Activated CD8-positive, alpha-beta T cell treated with anti-CD3 and anti-CD28 coated beads, Interleukin-2, amount 10 ng/mL, durations not matched to agents 7 days and 5 days (primary cell): ENCODE measurements at regions not wholly inside any gene's neighbourhood (a gene's known extent, or its start where the extent isn't known, plus 50 kb on each side); places are given as distances from the start of the nearest gene placed in this dataset.
"Not testable (repeated sequence)": the region's sequence is repeated elsewhere in the genome, so short reads cannot be mapped to it uniquely, and the experiment has no call there.

Experiments used
- ATAC-seq: fragments of 150-1000 bp; cut with Tn5 transposase; one replicate; pipeline ENCODE4 v1.10.0; 2021; ENCODE audit warnings: moderate library complexity
- CTCF ChIA-PET: fragments of 350-600 bp; sonication (Branson Sonifier 250); formaldehyde crosslinking; loops from one replicate; lab custom pipeline; 2021; ENCODE audit warnings: antibody characterized with exemption; lab: Charles Lee
- POLR2A ChIA-PET: fragments of 350-600 bp; sonication (Branson Sonifier 250); formaldehyde crosslinking; loops from one replicate; lab custom pipeline; 2021; ENCODE audit warnings: antibody characterized with exemption; lab: Charles Lee
- DNase-seq: peaks from one replicate; pipeline ENCODE4 v3.0.0-alpha.2; 2020
- H3K27ac Mint-ChIP-seq: one replicate; pipeline ENCODE4 v1.8.0; 2021; ENCODE audit warnings: mild to moderate bottlenecking, mixed read lengths
- H3K27me3 Mint-ChIP-seq: one replicate; pipeline ENCODE4 v1.8.0; 2021; ENCODE audit warnings: low read depth, mixed read lengths
- H3K36me3 Mint-ChIP-seq: one replicate; pipeline ENCODE4 v1.8.0; 2021; ENCODE audit warnings: low read depth, mixed read lengths
- H3K4me1 Mint-ChIP-seq: one replicate; pipeline ENCODE4 v1.8.0; 2021; ENCODE audit warnings: low read depth, mixed read lengths
- H3K4me3 Mint-ChIP-seq: one replicate; pipeline ENCODE4 v1.8.0; 2021; ENCODE audit warnings: mild to moderate bottlenecking, mixed read lengths
- H3K9me3 Mint-ChIP-seq: one replicate; pipeline ENCODE4 v1.8.0; 2022; ENCODE audit warnings: mixed read lengths; ENCODE audit not compliant: insufficient read depth

DNA sequence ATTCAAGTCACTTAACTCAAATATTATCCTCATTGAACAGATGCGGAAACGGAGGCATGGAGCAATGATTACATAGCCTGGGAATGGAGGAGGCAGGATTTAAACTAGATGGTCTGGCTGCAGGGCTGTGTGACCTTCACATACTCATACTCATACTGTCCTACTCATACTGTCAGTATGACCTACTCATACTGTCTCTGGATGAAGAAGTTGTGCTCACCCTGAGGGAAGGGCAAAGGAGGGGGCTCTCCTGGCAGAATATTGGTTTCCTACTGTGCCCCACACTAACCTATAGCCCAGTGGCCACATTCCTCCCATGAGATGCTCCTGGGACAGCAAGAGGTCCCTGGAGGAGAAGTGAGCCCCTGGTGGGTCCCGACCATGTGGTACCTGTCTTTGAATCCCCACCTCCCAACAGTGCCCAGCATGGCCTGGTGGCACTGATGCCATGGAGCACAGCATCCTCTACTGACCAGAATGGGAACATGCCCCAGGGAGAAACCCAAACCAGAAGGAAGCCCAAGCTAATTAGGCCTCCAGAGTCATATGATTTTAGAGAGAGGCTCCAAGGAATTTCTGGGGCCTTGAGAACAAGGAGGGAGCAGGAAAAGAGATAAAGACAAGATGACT, 197.3 kb upstream of the SDK2 start:
- no peak for DNase-seq
- ChIA-PET CTCF (interaction anchor here (1.2 kb wide), 1 partner anchor 151 kb away, joined by 3 read pairs; no protein-coding TSS in a partner anchor), POLR2A (no interaction called here)
- ATAC-seq, result no peak
- no peak overlapping the region for H3K27ac Mint-ChIP-seq
- H3K27me3 Mint-ChIP-seq, result peaks cover 2% of the 10 kb centered on the region
- no peaks in the 10 kb centered on the region for H3K4me1 Mint-ChIP-seq
- no peaks in the 10 kb centered on the region for H3K9me3 Mint-ChIP-seq
- no peaks in the 10 kb centered on the region for H3K36me3 Mint-ChIP-seq
- H3K4me3 Mint-ChIP-seq, result no peak overlapping the region

DNA sequence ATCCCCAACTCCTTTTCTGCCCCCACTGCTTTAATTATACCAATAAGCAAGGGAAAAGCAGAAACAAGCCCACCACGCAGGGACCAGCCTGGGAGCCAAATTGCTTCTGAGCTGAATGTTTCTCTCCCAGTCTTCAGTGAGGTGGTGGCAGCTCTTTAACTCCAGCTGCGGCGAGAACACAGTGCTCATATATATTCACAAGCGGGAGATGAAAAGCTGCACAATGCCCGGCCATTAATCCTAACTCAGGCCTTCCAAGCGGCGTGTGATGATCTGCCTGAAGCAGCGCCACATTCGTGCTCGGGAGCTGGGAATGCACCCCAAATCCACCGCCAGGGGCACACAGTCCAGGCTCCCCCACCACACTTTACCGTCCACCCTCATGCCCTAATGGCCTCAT, 203.7 kb upstream of the SDK2 start:
- Mint-ChIP-seq H3K36me3 (no peaks in the 10 kb centered on the region), H3K9me3 (no peaks in the 10 kb centered on the region), H3K4me1 (no peaks in the 10 kb centered on the region), H3K4me3 (no peak overlapping the region), H3K27me3 (no peaks in the 10 kb centered on the region), H3K27ac (no peak overlapping the region)
- ATAC-seq (no peak), DNase-seq (no peak)
- CTCF ChIA-PET, result interaction anchor here (0.9 kb wide), 1 partner anchor 242 kb away, joined by 3 read pairs; no protein-coding TSS in a partner anchor
- POLR2A ChIA-PET, result no interaction called here

GRCh38 chr17:73850426-73850825, 206.2 kb upstream of the SDK2 start:
- POLR2A ChIA-PET, result no interaction called here
- H3K27me3 Mint-ChIP-seq, result no peaks in the 10 kb centered on the region
- no peak overlapping the region for H3K4me3 Mint-ChIP-seq
- H3K4me1 Mint-ChIP-seq, result no peaks in the 10 kb centered on the region
- ATAC-seq (no peak), DNase-seq (no peak)
- no peak overlapping the region for H3K27ac Mint-ChIP-seq
- CTCF ChIA-PET, result no interaction called here
- H3K36me3 Mint-ChIP-seq, result no peaks in the 10 kb centered on the region
- peaks cover 5% of the 10 kb centered on the region for H3K9me3 Mint-ChIP-seq

DNA sequence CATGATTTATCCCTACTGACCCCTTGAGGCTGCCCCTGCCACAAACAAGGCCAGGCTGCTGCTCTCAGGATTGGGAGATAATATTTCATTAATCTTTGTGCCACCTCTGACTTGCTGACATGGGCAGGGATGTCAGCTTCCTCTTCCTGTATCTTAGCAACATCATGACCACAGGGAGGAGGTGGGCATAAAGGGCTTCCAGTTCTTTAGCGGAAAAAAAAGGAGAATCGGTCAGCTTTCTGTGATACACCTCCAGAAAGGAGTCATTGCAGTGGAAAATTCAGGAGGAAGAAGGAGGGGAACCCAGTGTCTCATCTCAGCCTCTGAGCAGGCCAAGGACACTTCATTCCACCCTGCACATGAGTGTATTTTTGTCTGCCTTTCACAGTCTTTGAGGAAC, 206.8 kb upstream of the SDK2 start:
- Mint-ChIP-seq H3K36me3 (no peaks in the 10 kb centered on the region), H3K4me3 (no peak overlapping the region), H3K27me3 (no peaks in the 10 kb centered on the region), H3K4me1 (no peaks in the 10 kb centered on the region), H3K27ac (no peak overlapping the region), H3K9me3 (peaks cover 5% of the 10 kb centered on the region)
- CTCF ChIA-PET, result no interaction called here
- ATAC-seq (no peak), DNase-seq (no peak)
- POLR2A ChIA-PET, result no interaction called here

GRCh38 chr17:73851921-73852320, 207.7 kb upstream of the SDK2 start:
- no peaks in the 10 kb centered on the region for H3K36me3 Mint-ChIP-seq
- peaks cover 5% of the 10 kb centered on the region for H3K9me3 Mint-ChIP-seq
- no peaks in the 10 kb centered on the region for H3K4me1 Mint-ChIP-seq
- DNase-seq (no peak), ATAC-seq (no peak)
- ChIA-PET CTCF (no interaction called here), POLR2A (no interaction called here)
- H3K4me3 Mint-ChIP-seq, result no peak overlapping the region
- H3K27me3 Mint-ChIP-seq, result no peaks in the 10 kb centered on the region
- no peak overlapping the region for H3K27ac Mint-ChIP-seq

DNA sequence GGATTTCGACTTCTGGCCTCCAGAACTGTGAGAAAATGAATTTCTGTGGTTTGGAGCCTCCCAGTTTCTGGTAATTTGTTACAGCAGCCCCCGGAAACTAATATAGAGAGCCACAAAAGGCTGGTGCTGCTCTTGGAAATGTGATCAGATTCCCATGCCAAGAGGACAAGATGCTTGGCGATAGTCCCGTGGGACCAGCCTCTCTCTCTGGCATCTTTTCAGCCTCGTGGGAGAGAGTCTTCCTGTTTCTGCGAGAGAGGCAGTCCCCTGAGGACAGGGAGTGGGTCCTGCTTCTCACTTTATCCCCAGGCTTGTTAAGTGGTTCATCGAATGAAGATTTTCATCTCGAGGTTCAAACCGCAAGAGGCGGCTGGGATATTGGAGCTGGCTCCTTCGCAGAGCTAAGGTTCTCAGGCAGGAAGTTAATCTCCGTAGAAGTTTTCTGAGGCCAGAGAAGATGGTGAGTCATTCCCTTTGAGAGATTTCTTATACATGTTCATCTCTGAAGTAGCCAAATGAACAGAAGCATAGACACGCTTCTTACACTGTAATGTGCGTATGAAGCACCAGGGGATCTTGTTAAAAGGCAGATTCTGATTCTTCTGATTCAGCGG, 211.6 kb upstream of the SDK2 start:
- ATAC-seq (no peak), DNase-seq (no peak)
- CTCF ChIA-PET, result no interaction called here
- Mint-ChIP-seq H3K27me3 (no peaks in the 10 kb centered on the region), H3K27ac (no peak overlapping the region), H3K4me1 (no peaks in the 10 kb centered on the region), H3K36me3 (no peaks in the 10 kb centered on the region), H3K9me3 (peaks cover 5% of the 10 kb centered on the region), H3K4me3 (no peak overlapping the region)
- POLR2A ChIA-PET, result no interaction called here

DNA sequence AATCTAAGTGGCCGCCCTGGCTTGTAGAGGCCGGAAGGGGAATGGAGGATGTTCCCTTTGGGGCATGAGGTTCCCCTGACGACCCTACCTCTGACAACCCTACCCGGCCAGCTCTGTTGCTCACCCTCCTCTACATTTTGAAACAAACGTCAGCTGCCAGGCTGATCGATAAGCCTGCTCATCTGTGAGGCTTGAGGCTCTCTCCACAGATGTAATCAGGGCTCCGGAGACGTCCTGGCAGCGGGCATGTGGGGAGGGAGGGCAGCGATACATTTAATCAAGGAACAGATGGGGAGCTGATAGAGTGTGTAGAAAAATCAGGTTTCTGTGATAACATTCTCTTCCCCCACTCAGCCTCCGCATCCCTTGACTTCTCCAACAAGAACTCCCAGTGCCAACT, 212.3 kb upstream of the SDK2 start:
- no peaks in the 10 kb centered on the region for H3K27me3 Mint-ChIP-seq
- no peaks in the 10 kb centered on the region for H3K36me3 Mint-ChIP-seq
- H3K4me3 Mint-ChIP-seq, result no peak overlapping the region
- H3K9me3 Mint-ChIP-seq, result peaks cover 5% of the 10 kb centered on the region
- ATAC-seq, result no peak
- no peak overlapping the region for H3K27ac Mint-ChIP-seq
- ChIA-PET CTCF (no interaction called here), POLR2A (no interaction called here)
- H3K4me1 Mint-ChIP-seq, result no peaks in the 10 kb centered on the region
- no peak for DNase-seq

DNA sequence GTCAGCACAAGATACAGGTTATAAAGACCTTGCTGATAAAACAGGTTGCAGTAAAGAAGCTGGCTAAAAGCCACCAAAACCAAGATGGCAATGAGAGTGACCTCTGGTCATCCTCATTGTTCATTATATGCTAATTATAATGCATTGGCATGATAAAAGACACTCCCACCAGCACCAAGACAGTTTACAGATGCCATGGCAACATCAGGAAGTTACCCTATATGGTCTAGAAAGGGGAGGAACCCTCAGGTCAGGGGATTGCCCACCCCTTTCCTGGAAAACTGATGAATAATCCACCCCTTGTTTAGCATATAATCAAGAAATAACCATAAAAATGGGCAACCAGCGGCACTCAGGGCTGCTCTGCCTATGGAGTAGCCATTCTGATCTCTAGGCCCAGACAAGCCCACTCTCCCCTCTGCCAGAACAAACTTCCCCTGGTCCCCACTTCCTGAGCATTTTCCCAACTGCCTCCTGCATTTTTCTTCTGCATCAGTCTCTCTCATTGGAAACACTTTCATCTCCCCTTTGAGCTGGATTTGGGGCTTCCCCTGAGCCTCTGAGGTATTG, 215.3 kb upstream of the SDK2 start:
- H3K36me3 Mint-ChIP-seq, POLR2A ChIA-PET, DNase-seq, CTCF ChIA-PET, H3K9me3 Mint-ChIP-seq, H3K4me3 Mint-ChIP-seq, H3K4me1 Mint-ChIP-seq, ATAC-seq, H3K27me3 Mint-ChIP-seq, H3K27ac Mint-ChIP-seq: not testable (repeated sequence)

GRCh38 chr17:73861543-73861942, 217.3 kb upstream of the SDK2 start:
- DNase-seq, result no peak
- no peak overlapping the region for H3K27ac Mint-ChIP-seq
- H3K9me3 Mint-ChIP-seq, result no peaks in the 10 kb centered on the region
- H3K4me1 Mint-ChIP-seq, result no peaks in the 10 kb centered on the region
- no peak overlapping the region for H3K4me3 Mint-ChIP-seq
- CTCF ChIA-PET, result no interaction called here
- no peaks in the 10 kb centered on the region for H3K27me3 Mint-ChIP-seq
- H3K36me3 Mint-ChIP-seq, result no peaks in the 10 kb centered on the region
- POLR2A ChIA-PET, result no interaction called here
- ATAC-seq, result no peak

DNA sequence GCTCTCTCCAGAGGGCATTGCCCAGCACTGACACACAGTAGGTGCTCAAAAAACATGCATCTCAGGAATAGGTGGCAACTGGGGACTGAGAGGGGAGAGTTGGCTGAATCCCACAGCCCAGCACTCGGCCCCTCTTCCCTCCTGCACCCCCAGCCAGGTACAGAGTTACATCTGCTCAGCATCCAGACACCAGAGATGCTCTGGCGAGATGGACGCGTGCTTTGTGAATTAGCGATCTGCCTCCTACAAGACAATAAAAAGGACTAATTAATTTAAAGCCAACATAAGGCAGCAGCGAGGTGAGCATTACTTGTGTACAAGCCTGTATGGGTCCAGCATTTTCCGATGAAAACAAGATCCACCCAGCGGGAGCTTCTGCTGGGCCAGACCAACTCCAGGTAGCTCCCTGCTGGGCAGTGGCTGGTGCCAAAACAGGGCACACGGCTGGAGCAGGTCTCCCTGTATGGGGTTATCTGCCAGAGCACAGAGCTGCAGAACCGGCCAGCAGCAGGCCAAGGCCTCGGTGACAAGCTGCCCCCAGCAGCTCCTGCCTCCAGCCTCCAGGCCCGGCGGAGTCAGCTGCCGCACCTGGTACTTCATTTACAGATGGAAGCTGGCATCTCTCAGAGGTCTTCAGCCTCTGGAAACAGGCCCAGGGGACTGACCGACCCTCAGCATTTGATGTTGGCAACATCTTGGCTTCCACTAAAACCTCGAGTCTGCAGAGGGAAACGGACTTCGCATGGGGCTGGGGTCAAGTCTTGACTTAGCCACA, 219.7 kb upstream of the SDK2 start:
- ATAC-seq (no peak), DNase-seq (no peak)
- Mint-ChIP-seq H3K4me1 (no peaks in the 10 kb centered on the region), H3K27ac (no peak overlapping the region), H3K9me3 (no peaks in the 10 kb centered on the region), H3K27me3 (no peaks in the 10 kb centered on the region), H3K4me3 (no peak overlapping the region), H3K36me3 (no peaks in the 10 kb centered on the region)
- ChIA-PET CTCF (no interaction called here), POLR2A (no interaction called here)

DNA sequence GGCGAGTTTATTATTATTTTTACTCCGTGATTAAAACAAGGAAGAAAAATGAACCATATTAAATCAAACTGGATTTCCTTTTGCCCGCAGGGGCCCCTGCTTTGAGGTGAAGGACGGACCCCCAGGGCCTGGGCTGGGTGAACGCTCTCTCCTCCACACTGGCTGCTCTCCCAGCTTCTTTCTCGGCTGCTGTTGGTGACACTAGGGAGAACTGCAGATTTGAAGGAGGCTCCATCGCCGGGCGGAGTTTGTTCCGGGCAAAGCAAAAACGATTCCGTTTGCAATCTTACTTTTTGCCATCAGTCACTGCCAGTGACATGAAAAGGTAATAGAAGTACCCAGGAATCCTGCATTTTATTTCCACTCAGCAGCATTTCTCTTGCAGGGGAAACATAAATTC, 221.6 kb upstream of the SDK2 start:
- Mint-ChIP-seq H3K36me3 (no peaks in the 10 kb centered on the region), H3K9me3 (no peaks in the 10 kb centered on the region), H3K4me3 (no peak overlapping the region), H3K27me3 (no peaks in the 10 kb centered on the region), H3K27ac (no peak overlapping the region), H3K4me1 (no peaks in the 10 kb centered on the region)
- POLR2A ChIA-PET, result no interaction called here
- ATAC-seq (no peak), DNase-seq (no peak)
- CTCF ChIA-PET, result no interaction called here

GRCh38 chr17:73867056-73867455, 222.8 kb upstream of the SDK2 start:
- no peak overlapping the region for H3K27ac Mint-ChIP-seq
- H3K27me3 Mint-ChIP-seq, result no peaks in the 10 kb centered on the region
- POLR2A ChIA-PET, result no interaction called here
- no peaks in the 10 kb centered on the region for H3K4me1 Mint-ChIP-seq
- DNase-seq (no peak), ATAC-seq (no peak)
- CTCF ChIA-PET, result no interaction called here
- no peaks in the 10 kb centered on the region for H3K36me3 Mint-ChIP-seq
- H3K9me3 Mint-ChIP-seq, result no peaks in the 10 kb centered on the region
- no peak overlapping the region for H3K4me3 Mint-ChIP-seq
